Hepatocyte (in vitro differentiated cells): ENCODE measurements at regions not wholly inside any gene's neighbourhood (a gene's known extent, or its start where the extent isn't known, plus 50 kb on each side); places are given as distances from the start of the nearest gene placed in this dataset.
A peak's percentile ranks its signal among the peaks of the same experiment; 100 is the strongest.

Source experiments
- DNase-seq: peaks from one replicate; pipeline ENCODE4 v3.0.0-alpha.2; 2016; ENCODE audit warnings: low spot score
- H2AFZ ChIP-seq: fragments of 200-600 bp; sonication (generic); 2 replicates; pipeline ENCODE4 v1.6.0; 2016; ENCODE audit warnings: antibody characterized with exemption, mild to moderate bottlenecking
- H3K27ac ChIP-seq: fragments of 200-600 bp; sonication (generic); 2 replicates; pipeline ENCODE4 v1.5.1; 2016; ENCODE audit warnings: mild to moderate bottlenecking
- H3K27me3 ChIP-seq: fragments of 200-600 bp; sonication (generic); 2 replicates; pipeline ENCODE4 v1.6.1; 2016
- H3K36me3 ChIP-seq: fragments of 200-600 bp; sonication (generic); replicated peaks from 2 replicates; pipeline ENCODE4 v1.5.1; 2016; ENCODE audit warnings: low read depth; ENCODE audit not compliant: insufficient read depth
- H3K4me1 ChIP-seq: fragments of 200-600 bp; sonication (generic); 2 replicates; pipeline ENCODE4 v1.5.1; 2016; ENCODE audit warnings: mild to moderate bottlenecking, moderate library complexity; ENCODE audit not compliant: insufficient read depth
- H3K4me2 ChIP-seq: fragments of 200-600 bp; sonication (generic); 2 replicates; pipeline ENCODE4 v1.6.0; 2016
- H3K4me3 ChIP-seq: fragments of 200-600 bp; sonication (generic); 2 replicates; pipeline ENCODE4 v1.5.1; 2016; ENCODE audit warnings: mild to moderate bottlenecking
- H3K79me2 ChIP-seq: fragments of 200-600 bp; sonication (generic); 2 replicates; pipeline ENCODE4 v1.6.0; 2017; ENCODE audit warnings: mild to moderate bottlenecking
- H3K9me2 ChIP-seq: fragments of 200-600 bp; sonication (generic); replicated peaks from 2 replicates; pipeline ENCODE4 v1.6.0; 2017; ENCODE audit warnings: mild to moderate bottlenecking; ENCODE audit not compliant: insufficient read depth
- H3K9me3 ChIP-seq: fragments of 200-600 bp; sonication (generic); 2 replicates; pipeline ENCODE4 v1.5.1; 2016; ENCODE audit warnings: low read depth, mild to moderate bottlenecking
- H4K20me1 ChIP-seq: fragments of 200-600 bp; sonication (generic); 2 replicates; pipeline ENCODE4 v1.6.0; 2016; ENCODE audit warnings: mild to moderate bottlenecking; ENCODE audit not compliant: insufficient read depth, poor library complexity, severe bottlenecking
- EZH2 ChIP-seq: fragments of 200-600 bp; sonication (generic); IDR thresholded peaks from 2 replicates; pipeline ENCODE4 v1.6.1; 2016; ENCODE audit warnings: antibody characterized with exemption, mild to moderate bottlenecking, borderline replicate concordance
- EZH2phosphoT487 ChIP-seq: fragments of 200-600 bp; sonication (generic); IDR thresholded peaks from one replicate; pipeline ENCODE4 v1.6.1; 2018; ENCODE audit warnings: antibody characterized with exemption, mild to moderate bottlenecking, low read depth, moderate library complexity; ENCODE audit not compliant: unreplicated experiment, severe bottlenecking
- WGBS: methylation state at CpG from one replicate; pipeline ENCODE4 v1.1.6; 2016; ENCODE audit warnings: low lambda C conversion rate; ENCODE audit errors: missing lambda C conversion rate; 5-methylcytosine and 5-hydroxymethylcytosine counted together
- TF ChIP-seq, protein P1 (sequence below): fragments of 200-600 bp; sonication (generic); IDR thresholded peaks from 2 replicates; pipeline ENCODE4 v1.5.1; 2016; ENCODE audit warnings: antibody characterized with exemption, mild to moderate bottlenecking; ENCODE audit not compliant: poor library complexity

DNA sequence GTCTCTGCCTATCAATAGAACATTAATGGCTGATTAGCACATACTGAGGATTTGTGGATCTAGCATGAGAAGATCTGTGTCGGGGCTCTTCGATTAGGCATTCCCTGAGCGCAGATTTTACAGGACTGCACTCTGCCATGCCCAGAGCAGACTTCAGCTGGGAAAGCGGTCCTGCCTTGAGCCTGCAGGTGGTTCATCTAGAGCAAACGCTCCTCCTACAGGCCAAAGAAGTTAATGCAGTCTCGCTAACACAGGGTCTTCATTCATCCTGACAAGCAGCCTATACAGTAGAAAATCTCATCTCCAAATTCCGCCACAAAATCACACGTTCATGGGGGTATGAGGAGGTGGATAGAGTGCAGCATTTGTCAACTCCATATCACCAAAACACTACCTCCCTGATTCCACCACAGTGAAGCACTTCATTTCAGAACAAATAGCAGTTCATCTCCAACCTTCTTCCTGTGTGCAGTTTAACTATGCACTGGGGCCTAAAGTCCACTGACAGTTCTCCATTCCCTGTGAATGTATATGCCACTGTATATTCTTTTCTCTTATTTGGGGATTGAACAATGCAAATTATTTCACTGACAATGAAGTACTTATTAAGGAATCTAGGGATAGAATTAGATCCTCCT lies 405.8 kb downstream of the IGSF11 start:
- H3K4me1 ChIP-seq, result no peaks in the 10 kb centered on the region
- no peaks in the 10 kb centered on the region for H4K20me1 ChIP-seq
- H3K36me3 ChIP-seq, result no peaks in the 10 kb centered on the region
- no peak overlapping the region for H3K4me3 ChIP-seq
- peak overlapping the region; percentile 66 for H3K4me2 ChIP-seq
- peak overlapping the region; percentile 45 for H2AFZ ChIP-seq
- H3K9me3 ChIP-seq, result no peaks in the 10 kb centered on the region
- TF ChIP-seq EZH2 (no peak), EZH2phosphoT487 (no peak)
- TF ChIP-seq, protein P1, sequence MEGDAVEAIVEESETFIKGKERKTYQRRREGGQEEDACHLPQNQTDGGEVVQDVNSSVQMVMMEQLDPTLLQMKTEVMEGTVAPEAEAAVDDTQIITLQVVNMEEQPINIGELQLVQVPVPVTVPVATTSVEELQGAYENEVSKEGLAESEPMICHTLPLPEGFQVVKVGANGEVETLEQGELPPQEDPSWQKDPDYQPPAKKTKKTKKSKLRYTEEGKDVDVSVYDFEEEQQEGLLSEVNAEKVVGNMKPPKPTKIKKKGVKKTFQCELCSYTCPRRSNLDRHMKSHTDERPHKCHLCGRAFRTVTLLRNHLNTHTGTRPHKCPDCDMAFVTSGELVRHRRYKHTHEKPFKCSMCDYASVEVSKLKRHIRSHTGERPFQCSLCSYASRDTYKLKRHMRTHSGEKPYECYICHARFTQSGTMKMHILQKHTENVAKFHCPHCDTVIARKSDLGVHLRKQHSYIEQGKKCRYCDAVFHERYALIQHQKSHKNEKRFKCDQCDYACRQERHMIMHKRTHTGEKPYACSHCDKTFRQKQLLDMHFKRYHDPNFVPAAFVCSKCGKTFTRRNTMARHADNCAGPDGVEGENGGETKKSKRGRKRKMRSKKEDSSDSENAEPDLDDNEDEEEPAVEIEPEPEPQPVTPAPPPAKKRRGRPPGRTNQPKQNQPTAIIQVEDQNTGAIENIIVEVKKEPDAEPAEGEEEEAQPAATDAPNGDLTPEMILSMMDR, result peak; percentile 79
- H3K9me2 ChIP-seq, result no peaks in the 10 kb centered on the region
- WGBS, result 7% methylated on average over 8 of the region's 8 CpGs
- no peaks in the 10 kb centered on the region for H3K79me2 ChIP-seq
- H3K27me3 ChIP-seq, result no peaks in the 10 kb centered on the region
- peak; percentile 87 for DNase-seq
- no peak overlapping the region for H3K27ac ChIP-seq

DNA sequence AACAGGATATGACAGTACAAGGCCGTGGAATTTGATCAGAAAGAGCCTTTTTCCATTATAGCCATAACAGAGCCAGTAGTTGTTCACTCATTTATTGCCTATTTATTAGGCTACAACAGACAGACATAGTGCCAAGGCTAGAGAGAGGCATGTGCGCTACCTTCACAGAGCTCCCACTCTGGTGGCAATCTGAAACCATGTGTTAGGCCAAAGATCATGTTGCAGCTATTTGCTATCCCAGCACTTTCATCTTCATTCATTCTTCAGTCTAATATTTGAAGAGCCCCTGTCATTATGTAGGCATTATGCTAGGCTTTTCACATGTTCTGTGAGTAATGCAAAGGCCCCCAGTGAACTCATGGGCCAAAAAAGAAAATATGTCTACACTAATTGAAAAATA lies 404.8 kb downstream of the IGSF11 start:
- H3K9me2 ChIP-seq, result no peaks in the 10 kb centered on the region
- no peak for TF ChIP-seq EZH2phosphoT487
- no peak for TF ChIP-seq EZH2
- TF ChIP-seq, protein P1, result no peak
- no peaks in the 10 kb centered on the region for H3K4me1 ChIP-seq
- DNase-seq, result no peak
- WGBS, result 95% methylated on average over 2 of the region's 2 CpGs
- no peaks in the 10 kb centered on the region for H4K20me1 ChIP-seq
- H3K27ac ChIP-seq, result no peak overlapping the region
- no peaks in the 10 kb centered on the region for H3K9me3 ChIP-seq
- H3K4me2 ChIP-seq, result no peak overlapping the region
- no peaks in the 10 kb centered on the region for H3K36me3 ChIP-seq
- no peaks in the 10 kb centered on the region for H3K27me3 ChIP-seq
- no peak overlapping the region for H3K4me3 ChIP-seq
- no peaks in the 10 kb centered on the region for H3K79me2 ChIP-seq
- no peak overlapping the region for H2AFZ ChIP-seq

DNA sequence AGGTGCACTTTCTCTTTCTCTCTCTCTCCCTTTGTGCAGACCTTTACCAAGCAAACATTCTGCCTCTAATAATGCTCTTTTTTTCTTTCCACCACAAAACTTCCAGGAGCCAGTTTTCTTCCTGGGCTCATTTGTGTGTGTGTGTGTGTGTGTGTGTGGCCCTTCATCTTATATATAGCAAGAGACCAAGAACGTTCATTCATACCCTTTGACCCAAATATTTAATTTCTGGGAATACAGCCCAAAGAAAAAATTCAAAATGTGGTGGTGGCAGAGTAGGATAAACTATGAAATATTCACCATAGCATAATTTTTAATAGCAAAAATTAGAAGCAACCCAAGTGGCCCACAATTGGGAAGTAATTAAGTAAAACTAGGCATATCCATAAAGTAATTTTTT lies 398.9 kb downstream of the IGSF11 start:
- Histone ChIP-seq H3K4me3 (no peak overlapping the region), H3K9me3 (no peaks in the 10 kb centered on the region), H4K20me1 (no peaks in the 10 kb centered on the region), H3K4me1 (no peaks in the 10 kb centered on the region), H3K36me3 (no peaks in the 10 kb centered on the region), H3K27me3 (no peaks in the 10 kb centered on the region), H3K9me2 (no peaks in the 10 kb centered on the region), H3K79me2 (no peaks in the 10 kb centered on the region), H3K27ac (no peak overlapping the region), H2AFZ (no peak overlapping the region), H3K4me2 (no peak overlapping the region)
- DNase-seq, result no peak
- WGBS, result 71% methylated on average over 1 of the region's 1 CpG
- TF ChIP-seq EZH2phosphoT487, result no peak
- TF ChIP-seq, protein P1, result no peak
- TF ChIP-seq EZH2, result no peak

DNA sequence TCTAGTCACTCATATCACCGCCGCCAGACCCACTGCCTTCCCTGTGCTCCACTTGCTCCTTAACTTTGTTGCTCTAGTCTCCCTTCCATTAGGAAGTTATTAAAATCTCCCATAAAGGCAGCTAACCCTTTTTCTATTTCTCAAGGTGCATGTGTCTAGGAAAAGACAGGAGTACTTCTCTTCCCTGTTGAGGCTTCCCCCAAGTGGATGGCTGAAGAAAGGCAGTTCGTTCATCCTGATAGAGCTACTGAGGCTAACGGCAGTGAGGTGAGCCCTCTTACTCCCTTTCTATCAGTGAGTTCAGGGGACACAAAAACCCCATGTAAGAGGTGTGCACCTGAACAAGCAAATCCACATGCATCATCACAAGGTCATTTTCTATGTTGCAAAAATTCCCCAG lies 397.8 kb downstream of the IGSF11 start:
- DNase-seq, result peak; percentile 39
- no peak overlapping the region for H3K4me3 ChIP-seq
- TF ChIP-seq EZH2phosphoT487 (no peak), EZH2 (no peak)
- TF ChIP-seq, protein P1, result peak; percentile 41
- H3K27ac ChIP-seq, result no peak overlapping the region
- H3K4me1 ChIP-seq, result no peaks in the 10 kb centered on the region
- H3K4me2 ChIP-seq, result no peak overlapping the region
- H3K36me3 ChIP-seq, result no peaks in the 10 kb centered on the region
- H3K9me2 ChIP-seq, result no peaks in the 10 kb centered on the region
- no peaks in the 10 kb centered on the region for H3K27me3 ChIP-seq
- no peaks in the 10 kb centered on the region for H3K9me3 ChIP-seq
- no peaks in the 10 kb centered on the region for H4K20me1 ChIP-seq
- no peak overlapping the region for H2AFZ ChIP-seq
- WGBS, result 61% methylated on average over 4 of the region's 4 CpGs
- no peaks in the 10 kb centered on the region for H3K79me2 ChIP-seq
